Fibroblast of villous mesenchyme (primary cell): ENCODE measurements at regions not wholly inside any gene's neighbourhood (a gene's known extent, or its start where the extent isn't known, plus 50 kb on each side); places are given as distances from the start of the nearest gene placed in this dataset.
"Not testable (repeated sequence)": the region's sequence is repeated elsewhere in the genome, so short reads cannot be mapped to it uniquely, and the experiment has no call there.

Experiments
- DNase-seq: peaks from one replicate; pipeline ENCODE4 v3.0.0-alpha.2; 2010; ENCODE audit warnings: low read depth
- H3K4me3 ChIP-seq: 2 replicates; pipeline ENCODE4 v1.5.1; 2011; ENCODE audit warnings: low read depth, mild to moderate bottlenecking, low read length
- TF ChIP-seq, protein P1 (sequence below): IDR thresholded peaks from 2 replicates; pipeline ENCODE4 v1.5.1; 2012; ENCODE audit warnings: low read depth, mild to moderate bottlenecking, low read length; ENCODE audit not compliant: insufficient read depth

DNA sequence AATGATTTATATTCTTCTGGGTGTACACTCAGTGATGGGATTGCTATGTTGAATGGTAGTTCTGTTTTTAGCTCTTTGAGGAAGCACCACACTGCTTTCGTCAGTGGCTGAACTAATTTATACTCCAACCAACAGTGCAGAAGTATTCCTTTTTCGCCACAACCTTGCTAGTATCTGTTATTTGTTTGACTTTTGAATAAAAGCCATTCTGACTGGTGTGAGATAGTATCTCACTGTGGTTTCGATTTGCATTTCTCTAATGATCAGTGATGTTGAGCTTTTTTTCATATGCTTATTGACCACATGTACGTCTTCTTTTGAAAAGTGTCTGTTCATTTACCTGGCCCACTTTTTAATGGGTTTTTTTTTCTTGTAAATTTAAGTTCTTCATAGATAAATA, 583.8 kb upstream of the ARID1B start:
- DNase-seq, result no peak
- TF ChIP-seq, protein P1, sequence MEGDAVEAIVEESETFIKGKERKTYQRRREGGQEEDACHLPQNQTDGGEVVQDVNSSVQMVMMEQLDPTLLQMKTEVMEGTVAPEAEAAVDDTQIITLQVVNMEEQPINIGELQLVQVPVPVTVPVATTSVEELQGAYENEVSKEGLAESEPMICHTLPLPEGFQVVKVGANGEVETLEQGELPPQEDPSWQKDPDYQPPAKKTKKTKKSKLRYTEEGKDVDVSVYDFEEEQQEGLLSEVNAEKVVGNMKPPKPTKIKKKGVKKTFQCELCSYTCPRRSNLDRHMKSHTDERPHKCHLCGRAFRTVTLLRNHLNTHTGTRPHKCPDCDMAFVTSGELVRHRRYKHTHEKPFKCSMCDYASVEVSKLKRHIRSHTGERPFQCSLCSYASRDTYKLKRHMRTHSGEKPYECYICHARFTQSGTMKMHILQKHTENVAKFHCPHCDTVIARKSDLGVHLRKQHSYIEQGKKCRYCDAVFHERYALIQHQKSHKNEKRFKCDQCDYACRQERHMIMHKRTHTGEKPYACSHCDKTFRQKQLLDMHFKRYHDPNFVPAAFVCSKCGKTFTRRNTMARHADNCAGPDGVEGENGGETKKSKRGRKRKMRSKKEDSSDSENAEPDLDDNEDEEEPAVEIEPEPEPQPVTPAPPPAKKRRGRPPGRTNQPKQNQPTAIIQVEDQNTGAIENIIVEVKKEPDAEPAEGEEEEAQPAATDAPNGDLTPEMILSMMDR, result no peak
- H3K4me3 ChIP-seq, result no peak overlapping the region

DNA sequence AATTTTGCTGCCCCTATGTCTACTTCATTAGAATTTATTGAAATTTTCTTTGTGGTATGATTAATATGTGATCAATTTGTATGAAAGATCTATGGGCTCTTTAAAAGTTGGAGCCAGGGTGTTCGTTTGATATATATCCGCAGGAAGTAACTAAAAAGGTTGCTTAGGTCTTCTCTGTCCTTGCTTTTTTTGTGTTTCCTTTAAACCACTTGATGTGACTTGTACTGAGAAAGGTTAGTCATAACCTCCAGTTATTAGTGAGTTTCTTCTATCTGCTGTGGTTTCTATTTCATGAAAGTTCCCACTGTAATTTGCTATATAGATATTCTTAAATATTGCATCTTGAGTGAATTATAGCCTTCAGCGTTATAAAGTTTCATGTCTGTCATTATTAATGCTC, 585.3 kb upstream of the ARID1B start:
- TF ChIP-seq, protein P1, result no peak
- DNase-seq, result no peak
- no peak overlapping the region for H3K4me3 ChIP-seq

DNA sequence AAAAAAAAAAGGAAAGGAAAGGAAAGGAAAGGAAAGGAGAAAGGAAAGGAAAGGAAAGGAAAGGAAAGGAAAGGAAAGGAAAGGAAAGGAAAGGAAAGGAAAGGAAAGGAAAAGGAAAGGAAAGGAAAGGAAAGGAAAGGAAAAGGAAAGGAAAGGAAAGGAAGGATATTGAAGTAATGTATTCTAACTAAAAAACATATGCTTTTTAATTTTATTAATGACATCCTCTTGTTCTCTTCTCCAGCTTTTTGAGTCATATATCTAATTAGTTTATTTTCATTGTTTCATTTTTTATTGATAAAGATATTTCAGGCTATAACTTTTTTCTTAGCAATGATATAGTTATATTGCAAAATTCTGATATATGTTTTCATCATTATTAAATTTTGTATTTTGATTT, 585.8 kb upstream of the ARID1B start:
- not testable (repeated sequence) for DNase-seq, H3K4me3 ChIP-seq

DNA sequence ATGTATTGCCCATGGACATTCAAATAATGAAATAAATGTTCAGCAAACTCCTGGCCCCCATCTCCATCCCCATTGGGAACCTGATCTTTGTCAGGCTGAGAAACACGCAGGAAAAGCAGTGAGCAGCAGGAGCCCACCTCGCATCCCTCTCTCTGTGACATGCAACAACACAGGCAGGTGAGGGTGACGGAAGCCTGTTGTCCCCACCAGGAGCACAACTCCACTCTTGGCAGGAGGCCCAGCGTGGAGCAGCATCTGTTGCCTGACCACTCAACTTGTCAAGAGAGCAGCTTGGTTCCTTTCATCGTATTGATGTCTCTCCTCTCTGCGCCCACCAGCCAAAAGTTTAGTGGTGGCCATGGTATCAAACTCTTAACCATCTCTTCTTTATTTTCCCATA, 586.9 kb upstream of the ARID1B start:
- no peak for DNase-seq
- TF ChIP-seq, protein P1, result no peak
- no peak overlapping the region for H3K4me3 ChIP-seq

DNA sequence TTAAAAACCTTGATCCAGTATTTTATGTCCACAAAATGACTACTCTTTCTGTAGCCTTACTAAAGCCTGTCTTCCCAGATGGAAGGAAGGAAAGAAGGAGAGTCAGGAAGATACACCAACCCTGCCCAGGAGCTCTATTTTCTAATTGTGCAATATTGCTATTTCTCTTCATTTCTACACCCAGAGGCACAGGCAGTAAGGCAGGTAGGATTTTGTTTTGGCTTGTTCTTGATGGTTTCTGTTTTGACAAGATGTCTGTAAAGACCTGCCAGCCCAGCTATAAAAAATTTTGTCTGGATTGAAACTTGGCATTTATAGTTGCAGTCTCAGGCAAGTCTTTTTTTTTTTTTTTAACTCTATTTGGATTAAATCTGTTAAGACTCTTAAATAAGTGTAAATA, 587.5 kb upstream of the ARID1B start:
- DNase-seq, result no peak
- H3K4me3 ChIP-seq, result no peak overlapping the region
- TF ChIP-seq, protein P1, result no peak

DNA sequence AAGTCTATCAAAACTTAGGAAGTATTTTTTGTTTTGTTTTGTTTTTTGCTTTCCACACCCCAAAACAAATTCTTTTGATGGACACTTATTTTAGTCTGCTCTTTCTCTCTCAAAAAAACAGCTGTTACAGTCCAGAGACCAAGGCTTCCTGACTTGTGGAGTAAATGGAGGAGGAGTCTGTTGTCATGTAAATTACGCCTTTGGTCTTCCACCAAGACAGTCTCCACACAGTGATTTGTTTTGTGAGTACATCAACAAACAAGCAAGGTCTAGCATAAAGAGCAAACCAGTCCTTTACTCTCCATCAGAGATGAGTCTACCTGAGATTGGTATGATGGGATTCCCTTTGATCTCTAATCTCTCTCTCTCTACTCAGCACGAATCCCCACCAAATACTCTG, 588.0 kb upstream of the ARID1B start:
- TF ChIP-seq, protein P1, result no peak
- H3K4me3 ChIP-seq, result no peak overlapping the region
- no peak for DNase-seq

DNA sequence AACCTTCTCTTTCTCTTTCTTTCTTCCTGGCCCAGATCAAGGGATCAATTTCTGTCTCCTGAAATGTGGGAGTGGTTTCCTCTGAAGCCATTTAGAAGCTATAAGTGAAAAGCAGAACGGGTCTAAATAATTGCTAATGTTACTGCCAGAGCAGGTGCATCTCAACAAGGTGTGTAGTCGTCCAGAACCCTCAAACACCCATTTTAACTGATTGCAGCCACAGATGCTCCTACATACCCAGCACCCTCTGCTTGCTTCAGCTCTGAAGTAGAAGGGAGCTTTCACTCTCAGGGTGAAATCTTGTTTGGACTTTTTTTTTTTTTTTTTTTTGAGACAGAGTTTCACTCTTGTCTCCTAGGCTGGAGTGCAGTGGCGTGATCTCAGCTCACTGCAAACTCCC, 592.1 kb upstream of the ARID1B start:
- TF ChIP-seq, protein P1, result no peak
- H3K4me3 ChIP-seq, result no peak overlapping the region
- DNase-seq, result no peak
